GM19467 (cell line): ENCODE measurements at regions not wholly inside any gene's neighbourhood (a gene's known extent, or its start where the extent isn't known, plus 50 kb on each side); places are given as distances from the start of the nearest gene placed in this dataset.

ENCODE experiments used
- ATAC-seq: cut with Tn5 transposase; IDR thresholded peaks from one replicate; pipeline ENCODE4 v1.9.1; 2021; ENCODE audit warnings: mild to moderate bottlenecking, moderate library complexity; ENCODE audit not compliant: unreplicated experiment

- no peak for ATAC-seq
These were observed 788.2 kb upstream of the ARPP21 start for GRCh38 chr3:34851137-34851536.

GRCh38 chr3:34852844-34853439 lies 786.4 kb upstream of the ARPP21 start:
- ATAC-seq, result no peak

GRCh38 chr3:34856081-34856947 lies 783.0 kb upstream of the ARPP21 start:
- no peak for ATAC-seq

- no peak for ATAC-seq
These were observed 781.2 kb upstream of the ARPP21 start for GRCh38 chr3:34858067-34858660.

- ATAC-seq, result no peak
These were observed 779.6 kb upstream of the ARPP21 start for GRCh38 chr3:34859746-34860145.

GRCh38 chr3:34862456-34862855 lies 776.9 kb upstream of the ARPP21 start:
- ATAC-seq, result no peak

- ATAC-seq, result no peak
These were observed 775.8 kb upstream of the ARPP21 start for GRCh38 chr3:34863485-34863884.

GRCh38 chr3:34864011-34864410 lies 775.3 kb upstream of the ARPP21 start:
- no peak for ATAC-seq

- no peak for ATAC-seq
These were observed 774.0 kb upstream of the ARPP21 start for GRCh38 chr3:34865346-34865745.

GRCh38 chr3:34868935-34869334 lies 770.4 kb upstream of the ARPP21 start:
- no peak for ATAC-seq

- ATAC-seq, result no peak
These were observed 769.6 kb upstream of the ARPP21 start for GRCh38 chr3:34869696-34870095.

- ATAC-seq, result no peak
These were observed 766.9 kb upstream of the ARPP21 start for GRCh38 chr3:34872406-34872805.

- no peak for ATAC-seq
These were observed 762.3 kb upstream of the ARPP21 start for GRCh38 chr3:34876997-34877396.

GRCh38 chr3:34878488-34878887 lies 760.8 kb upstream of the ARPP21 start:
- ATAC-seq, result no peak

GRCh38 chr3:34881026-34881425 lies 758.3 kb upstream of the ARPP21 start:
- ATAC-seq, result no peak

GRCh38 chr3:34882764-34883163 lies 756.6 kb upstream of the ARPP21 start:
- ATAC-seq, result no peak

- no peak for ATAC-seq
These were observed 755.3 kb upstream of the ARPP21 start for GRCh38 chr3:34884007-34884406.

GRCh38 chr3:34886443-34886842 lies 752.9 kb upstream of the ARPP21 start:
- ATAC-seq, result no peak

GRCh38 chr3:34889641-34890040 lies 749.7 kb upstream of the ARPP21 start:
- ATAC-seq, result no peak

GRCh38 chr3:34890247-34890646 lies 749.1 kb upstream of the ARPP21 start:
- no peak for ATAC-seq

- ATAC-seq, result no peak
These were observed 747.4 kb upstream of the ARPP21 start for GRCh38 chr3:34891941-34892340.

GRCh38 chr3:34895841-34896240 lies 743.5 kb upstream of the ARPP21 start:
- ATAC-seq, result no peak
